Chondrocyte (in vitro differentiated cells): ENCODE measurements at regions not wholly inside any gene's neighbourhood (a gene's known extent, or its start where the extent isn't known, plus 50 kb on each side); places are given as distances from the start of the nearest gene placed in this dataset.

Experiments used
- DNase-seq: peaks from one replicate; pipeline ENCODE4 v3.0.0; 2021; ENCODE audit warnings: mixed read lengths, low spot score
- H3K27ac Mint-ChIP-seq: one replicate; pipeline ENCODE4 v1.8.0; 2021; ENCODE audit warnings: mild to moderate bottlenecking, moderate library complexity, mixed read lengths; ENCODE audit not compliant: unreplicated experiment
- H3K27me3 Mint-ChIP-seq: 2 replicates; pipeline ENCODE4 v1.8.0; 2021; ENCODE audit warnings: low read depth, mixed read lengths
- H3K36me3 Mint-ChIP-seq: 2 replicates; pipeline ENCODE4 v1.8.0; 2021; ENCODE audit warnings: low read depth, mixed read lengths
- H3K4me1 Mint-ChIP-seq: 2 replicates; pipeline ENCODE4 v1.8.0; 2021; ENCODE audit warnings: low read depth, mild to moderate bottlenecking, mixed read lengths
- H3K4me3 Mint-ChIP-seq: one replicate; pipeline ENCODE4 v1.8.0; 2021; ENCODE audit warnings: mild to moderate bottlenecking, moderate library complexity, mixed read lengths; ENCODE audit not compliant: unreplicated experiment
- H3K9me3 Mint-ChIP-seq: 2 replicates; pipeline ENCODE4 v1.8.0; 2021; ENCODE audit warnings: low read depth, mixed read lengths
- TF ChIP-seq, protein P1 (sequence below): fragments of 200-600 bp; sonication (generic); IDR thresholded peaks from 2 replicates; pipeline ENCODE4 v1.5.0; 2021; ENCODE audit warnings: antibody characterized with exemption, mild to moderate bottlenecking, moderate library complexity

- Mint-ChIP-seq H3K4me1 (peaks cover 11% of the 10 kb centered on the region), H3K36me3 (no peaks in the 10 kb centered on the region), H3K4me3 (no peak overlapping the region), H3K27ac (no peak overlapping the region), H3K9me3 (peaks cover 3% of the 10 kb centered on the region), H3K27me3 (no peaks in the 10 kb centered on the region)
- DNase-seq: no peak
- TF ChIP-seq, protein P1, sequence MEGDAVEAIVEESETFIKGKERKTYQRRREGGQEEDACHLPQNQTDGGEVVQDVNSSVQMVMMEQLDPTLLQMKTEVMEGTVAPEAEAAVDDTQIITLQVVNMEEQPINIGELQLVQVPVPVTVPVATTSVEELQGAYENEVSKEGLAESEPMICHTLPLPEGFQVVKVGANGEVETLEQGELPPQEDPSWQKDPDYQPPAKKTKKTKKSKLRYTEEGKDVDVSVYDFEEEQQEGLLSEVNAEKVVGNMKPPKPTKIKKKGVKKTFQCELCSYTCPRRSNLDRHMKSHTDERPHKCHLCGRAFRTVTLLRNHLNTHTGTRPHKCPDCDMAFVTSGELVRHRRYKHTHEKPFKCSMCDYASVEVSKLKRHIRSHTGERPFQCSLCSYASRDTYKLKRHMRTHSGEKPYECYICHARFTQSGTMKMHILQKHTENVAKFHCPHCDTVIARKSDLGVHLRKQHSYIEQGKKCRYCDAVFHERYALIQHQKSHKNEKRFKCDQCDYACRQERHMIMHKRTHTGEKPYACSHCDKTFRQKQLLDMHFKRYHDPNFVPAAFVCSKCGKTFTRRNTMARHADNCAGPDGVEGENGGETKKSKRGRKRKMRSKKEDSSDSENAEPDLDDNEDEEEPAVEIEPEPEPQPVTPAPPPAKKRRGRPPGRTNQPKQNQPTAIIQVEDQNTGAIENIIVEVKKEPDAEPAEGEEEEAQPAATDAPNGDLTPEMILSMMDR: no peak
These were observed 92.5 kb upstream of the HDGFL1 start for GRCh38 chr6:22476811-22477390.

- Mint-ChIP-seq H3K4me1 (no peaks in the 10 kb centered on the region), H3K36me3 (no peaks in the 10 kb centered on the region), H3K27ac (no peak overlapping the region), H3K27me3 (no peaks in the 10 kb centered on the region), H3K4me3 (no peak overlapping the region), H3K9me3 (no peaks in the 10 kb centered on the region)
- no peak for DNase-seq
- TF ChIP-seq, protein P1: no peak
These were observed 72.1 kb upstream of the HDGFL1 start for GRCh38 chr6:22497276-22497675.

DNA sequence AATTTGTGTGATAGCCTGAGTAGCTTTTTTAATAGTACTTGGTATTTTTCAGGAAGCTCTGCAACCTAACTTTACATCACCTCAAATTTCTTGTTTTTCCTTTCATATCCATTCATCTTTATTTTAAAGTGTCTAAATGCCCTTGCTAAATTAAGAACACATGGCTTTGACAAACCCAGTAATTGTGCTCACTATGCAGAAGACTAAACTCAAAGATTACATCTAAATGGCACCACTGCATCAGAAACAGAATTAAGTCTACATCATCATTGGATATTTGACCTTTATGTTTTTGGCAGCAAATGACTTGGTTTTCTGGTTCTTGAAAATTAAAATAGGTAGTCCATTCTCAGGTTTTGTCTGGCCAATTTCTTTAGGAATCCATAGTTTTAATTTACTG, 69.6 kb upstream of the HDGFL1 start:
- Mint-ChIP-seq H3K4me1 (no peaks in the 10 kb centered on the region), H3K27ac (no peak overlapping the region), H3K4me3 (no peak overlapping the region), H3K27me3 (no peaks in the 10 kb centered on the region), H3K36me3 (no peaks in the 10 kb centered on the region), H3K9me3 (no peaks in the 10 kb centered on the region)
- DNase-seq: no peak
- TF ChIP-seq, protein P1: no peak

GRCh38 chr6:22506496-22506895, 62.9 kb upstream of the HDGFL1 start:
- Mint-ChIP-seq H3K9me3 (no peaks in the 10 kb centered on the region), H3K36me3 (no peaks in the 10 kb centered on the region), H3K27me3 (no peaks in the 10 kb centered on the region), H3K27ac (no peak overlapping the region), H3K4me1 (no peaks in the 10 kb centered on the region), H3K4me3 (no peak overlapping the region)
- no peak for DNase-seq
- TF ChIP-seq, protein P1: no peak

GRCh38 chr6:22512686-22513427, 56.5 kb upstream of the HDGFL1 start:
- Mint-ChIP-seq H3K36me3 (no peaks in the 10 kb centered on the region), H3K27me3 (no peaks in the 10 kb centered on the region), H3K9me3 (no peaks in the 10 kb centered on the region), H3K4me3 (no peak overlapping the region), H3K4me1 (peaks cover 10% of the 10 kb centered on the region), H3K27ac (no peak overlapping the region)
- no peak for DNase-seq
- TF ChIP-seq, protein P1: no peak
